HL-60 (cell line): ENCODE measurements at regions not wholly inside any gene's neighbourhood (a gene's known extent, or its start where the extent isn't known, plus 50 kb on each side); places are given as distances from the start of the nearest gene placed in this dataset.

ENCODE experiments used
- CTCF ChIP-seq: IDR thresholded peaks from one replicate; pipeline ENCODE4 v1.5.1; 2011; ENCODE audit warnings: low read length, control low read depth, inconsistent platforms; ENCODE audit not compliant: insufficient read depth
- GABPA ChIP-seq: IDR thresholded peaks from 2 replicates; pipeline ENCODE4 v1.6.1; 2012; ENCODE audit warnings: low read depth
- POLR2AphosphoS5 ChIP-seq: IDR thresholded peaks from 2 replicates; pipeline ENCODE4 v1.6.1; 2012; ENCODE audit warnings: low read depth
- REST ChIP-seq: IDR thresholded peaks from 2 replicates; pipeline ENCODE4 v1.6.1; 2012; ENCODE audit warnings: low read depth; ENCODE audit not compliant: insufficient replicate concordance
- SPI1 ChIP-seq: IDR thresholded peaks from 2 replicates; pipeline ENCODE4 v1.6.1; 2012; ENCODE audit warnings: low read depth, mild to moderate bottlenecking, borderline replicate concordance

DNA sequence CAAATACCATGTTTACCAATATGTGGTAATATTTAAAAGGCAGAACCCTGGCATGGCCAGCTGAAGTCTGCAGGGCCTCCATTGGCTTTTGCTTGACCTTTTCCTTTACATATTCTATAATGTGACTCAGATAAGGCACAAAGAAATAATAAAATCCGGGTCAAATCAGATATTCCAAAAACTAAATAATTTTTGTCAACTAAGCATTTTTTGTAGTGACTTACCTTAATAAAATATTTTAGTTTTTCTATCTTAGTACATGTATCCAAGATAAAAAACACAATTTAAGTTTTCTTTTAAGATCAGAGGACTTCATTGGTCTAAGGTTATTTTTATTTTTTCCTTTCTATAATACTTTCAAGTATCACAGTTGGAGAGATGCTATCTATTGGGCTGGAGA is 179.4 kb upstream of the ADAMTS5 start:
- TF ChIP-seq CTCF (no peak), GABPA (no peak), POLR2AphosphoS5 (no peak), REST (no peak), SPI1 (no peak)
